ENCODE measurements at regions not wholly inside any gene's neighbourhood (a gene's known extent, or its start where the extent isn't known, plus 50 kb on each side); places are given as distances from the start of the nearest gene placed in this dataset.

GRCh38 chr1:239169276-239169675 is 217.1 kb upstream of the CHRM3 start:
- TF ChIP-seq CTCF (IDR thresholded peaks at IDR 0.05; ENCODE audit: extremely low read depth, insufficient read depth, missing control alignments), result no peak
- no peak for DNase-seq (ENCODE audit: low spot score)
- in situ Hi-C loops (cut with MboI; ENCODE audit: low pct_unique_long_range_greater_than_20kb, low sequenced_read_pairs, unreplicated experiment), result no loop called here

GRCh38 chr1:239164451-239165180 is 221.8 kb upstream of the CHRM3 start:
- TF ChIP-seq CTCF (IDR thresholded peaks at IDR 0.05; ENCODE audit: extremely low read depth, insufficient read depth, missing control alignments), result no peak
- DNase-seq (ENCODE audit: low spot score), result no peak
- in situ Hi-C loops (cut with MboI; ENCODE audit: low pct_unique_long_range_greater_than_20kb, low sequenced_read_pairs, unreplicated experiment), result no loop called here

GRCh38 chr1:239155466-239156091 is 230.8 kb upstream of the CHRM3 start:
- in situ Hi-C loops (cut with MboI; ENCODE audit: low pct_unique_long_range_greater_than_20kb, low sequenced_read_pairs, unreplicated experiment), result no loop called here
- TF ChIP-seq CTCF (IDR thresholded peaks at IDR 0.05; ENCODE audit: extremely low read depth, insufficient read depth, missing control alignments), result no peak
- no peak for DNase-seq (ENCODE audit: low spot score)

- DNase-seq (ENCODE audit: low spot score), result no peak
- no peak for TF ChIP-seq CTCF (IDR thresholded peaks at IDR 0.05; ENCODE audit: extremely low read depth, insufficient read depth, missing control alignments)
- in situ Hi-C loops (cut with MboI; ENCODE audit: low pct_unique_long_range_greater_than_20kb, low sequenced_read_pairs, unreplicated experiment), result no loop called here
These were observed 234.4 kb upstream of the CHRM3 start for GRCh38 chr1:239151937-239152336.

- in situ Hi-C loops (cut with MboI; ENCODE audit: low pct_unique_long_range_greater_than_20kb, low sequenced_read_pairs, unreplicated experiment), result no loop called here
- DNase-seq (ENCODE audit: low spot score), result no peak
These were observed 245.4 kb upstream of the CHRM3 start for GRCh38 chr1:239140968-239141367.

GRCh38 chr1:239139801-239140200 is 246.6 kb upstream of the CHRM3 start:
- in situ Hi-C loops (cut with MboI; ENCODE audit: low pct_unique_long_range_greater_than_20kb, low sequenced_read_pairs, unreplicated experiment), result no loop called here
- DNase-seq (ENCODE audit: low spot score), result no peak

More at GRCh38 chr1:239140968-239141367, 245.4 kb upstream of the CHRM3 start:
- no peak for TF ChIP-seq CTCF (IDR thresholded peaks at IDR 0.05; ENCODE audit: extremely low read depth, insufficient read depth, missing control alignments)

More at GRCh38 chr1:239139801-239140200, 246.6 kb upstream of the CHRM3 start:
- no peak for TF ChIP-seq CTCF (IDR thresholded peaks at IDR 0.05; ENCODE audit: extremely low read depth, insufficient read depth, missing control alignments)
